HEK293T (cell line): ENCODE measurements at regions not wholly inside any gene's neighbourhood (a gene's known extent, or its start where the extent isn't known, plus 50 kb on each side); places are given as distances from the start of the nearest gene placed in this dataset.

ENCODE experiments used
- FOXK2 ChIP-seq: fragments of 450-650 bp; IDR thresholded peaks from 2 replicates; pipeline ENCODE4 v1.6.1; 2016; ENCODE audit warnings: mild to moderate bottlenecking
- TARDBP ChIP-seq: fragments of 450-650 bp; IDR thresholded peaks from 2 replicates; pipeline ENCODE4 v1.6.1; 2016

DNA sequence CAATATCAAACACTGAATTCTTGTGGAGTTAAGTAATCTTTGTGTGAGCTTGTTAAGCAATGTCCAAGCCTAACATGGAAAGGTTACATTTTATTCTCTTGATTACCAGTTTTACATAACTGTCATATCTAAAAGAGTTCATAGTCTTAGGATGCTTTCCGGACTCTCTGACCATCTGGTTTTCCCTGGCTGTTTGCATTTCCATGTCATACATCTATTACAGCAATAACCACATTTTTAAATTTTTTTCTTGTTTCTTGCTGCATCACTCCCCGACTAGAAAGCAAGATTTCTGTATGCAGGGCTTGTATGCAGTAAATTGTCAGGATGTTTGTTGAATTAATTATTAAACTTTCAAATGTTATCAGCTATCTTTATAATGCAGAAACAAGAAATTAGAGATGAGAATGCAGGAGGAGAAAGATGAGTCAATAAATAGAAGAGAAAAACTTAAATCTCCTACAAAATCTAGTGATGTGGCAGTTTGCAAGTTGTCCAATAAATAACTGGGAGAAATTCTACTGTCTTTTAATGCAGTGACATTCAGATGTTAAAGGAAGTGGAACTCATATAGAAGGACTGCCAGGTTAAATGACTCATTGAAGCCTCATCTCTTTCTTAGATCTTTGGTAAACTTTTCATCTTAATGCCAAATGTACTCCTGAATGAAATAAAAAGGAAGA lies 179.6 kb upstream of the SGCD start:
- no peak for TF ChIP-seq TARDBP
- TF ChIP-seq FOXK2 = no peak
